B cell (primary cell): ENCODE measurements at regions not wholly inside any gene's neighbourhood (a gene's known extent, or its start where the extent isn't known, plus 50 kb on each side); places are given as distances from the start of the nearest gene placed in this dataset.

Source experiments
- ATAC-seq: fragments of 200-7000 bp; cut with Tn5 transposase; one replicate; pipeline ENCODE4 v1.10.0; 2021; ENCODE audit warnings: low read depth, mild to moderate bottlenecking, moderate number of reproducible peaks, moderate library complexity
- CTCF ChIA-PET: fragments of 350-600 bp; sonication (Branson Sonifier 250); formaldehyde crosslinking; loops from one replicate; lab custom pipeline; 2021; ENCODE audit warnings: antibody characterized with exemption, inconsistent platforms; lab: Charles Lee
- POLR2A ChIA-PET: fragments of 350-600 bp; sonication (Branson Sonifier 250); formaldehyde crosslinking; loops from one replicate; lab custom pipeline; 2021; ENCODE audit warnings: antibody characterized with exemption; lab: Charles Lee
- DNase-seq: peaks from one replicate; pipeline ENCODE4 v3.0.0; 2013
- H2AFZ ChIP-seq: 2 replicates; pipeline ENCODE4 v1.6.1; 2012; ENCODE audit warnings: mild to moderate bottlenecking, low read depth, low read length; ENCODE audit not compliant: insufficient read depth, poor library complexity, severe bottlenecking
- H3K27ac ChIP-seq, 2 donors: 1 replicate in 1 of 2; 2 replicates in 1 of 2; pipeline ENCODE4 v1.5.1; 2012 to 2013; ENCODE audit warnings: low read length in 2 of 2, mild to moderate bottlenecking in 2 of 2, moderate library complexity in 1 of 2
- H3K27me3 ChIP-seq, 4 experiments: fragments of 200-600 bp in 1 of 4; sonication (generic) in 1 of 4; replicated peaks in 1 of 4; 1 replicate in 2 of 4; 2 replicates in 2 of 4; pipeline versions ENCODE4 v1.6.1 to v1.7.0; 2013 to 2016; ENCODE audit warnings: low read length in 3 of 4, mild to moderate bottlenecking in 2 of 4, mixed read lengths in 1 of 4, moderate library complexity in 1 of 4; ENCODE audit not compliant: insufficient read depth in 4 of 4, control insufficient read depth in 3 of 4; ENCODE audit errors: control extremely low read depth in 1 of 4
- H3K36me3 ChIP-seq, 2 experiments: replicated peaks in 1 of 2; 1 replicate in 1 of 2; 2 replicates in 1 of 2; pipeline versions ENCODE4 v1.6.1 to v1.7.1; 2013; ENCODE audit warnings: low read length in 1 of 2; ENCODE audit not compliant: insufficient read depth in 2 of 2, control insufficient read depth in 1 of 2; ENCODE audit errors: control extremely low read depth in 1 of 2, extremely low read depth in 1 of 2
- H3K4me1 ChIP-seq, 2 donors: fragments of 200-600 bp in 1 of 2; sonication (generic) in 1 of 2; 1 replicate in 1 of 2; 2 replicates in 1 of 2; pipeline versions ENCODE4 v1.5.1 to v1.6.1; 2013 to 2017; ENCODE audit warnings: low read length in 2 of 2; ENCODE audit not compliant: control insufficient read depth in 2 of 2, insufficient read depth in 2 of 2
- H3K4me2 ChIP-seq: replicated peaks from 2 replicates; pipeline ENCODE3; 2012; ENCODE audit warnings: mild to moderate bottlenecking, low read depth, low read length; ENCODE audit not compliant: poor library complexity, severe bottlenecking
- H3K4me3 ChIP-seq, 5 experiments: fragments of 200-600 bp in 1 of 5; sonication (generic) in 1 of 5; 1 replicate in 3 of 5; 2 replicates in 2 of 5; pipeline versions ENCODE4 v1.5.1 to v1.7.0; 2011 to 2016; ENCODE audit warnings: low read length in 4 of 5, mild to moderate bottlenecking in 4 of 5, low read depth in 2 of 5, control low read depth in 1 of 5, moderate library complexity in 1 of 5; ENCODE audit not compliant: insufficient read depth in 1 of 5; ENCODE audit errors: control extremely low read depth in 1 of 5, extremely low read depth in 1 of 5
- H3K79me2 ChIP-seq: fragments of 200-600 bp; sonication (generic); one replicate; pipeline ENCODE4 v1.6.0; 2016; ENCODE audit warnings: low read length; ENCODE audit not compliant: control insufficient read depth, insufficient read depth
- H3K9ac ChIP-seq: fragments of 200-600 bp; sonication (generic); 2 replicates; pipeline ENCODE4 v1.6.1; 2017; ENCODE audit warnings: mild to moderate bottlenecking, low read length, moderate library complexity
- H3K9me3 ChIP-seq, 3 donors: one replicate each; pipeline versions ENCODE4 v1.6.1 to v1.7.1; 2013; ENCODE audit warnings: low read length in 2 of 3; ENCODE audit not compliant: control insufficient read depth in 2 of 3, insufficient read depth in 1 of 3; ENCODE audit errors: control extremely low read depth in 1 of 3
- H4K20me1 ChIP-seq: 2 replicates; pipeline ENCODE4 v1.6.0; 2012; ENCODE audit warnings: mild to moderate bottlenecking, low read length; ENCODE audit not compliant: insufficient read depth, control insufficient read depth, poor library complexity, severe bottlenecking
- H3K27ac Mint-ChIP-seq: one replicate; pipeline ENCODE4 v1.8.0; 2021; ENCODE audit warnings: mixed read lengths
- H3K27me3 Mint-ChIP-seq: one replicate; pipeline ENCODE4 v1.8.0; 2021; ENCODE audit warnings: mixed read lengths
- H3K4me1 Mint-ChIP-seq: one replicate; pipeline ENCODE4 v1.8.0; 2021; ENCODE audit warnings: mixed read lengths
- H3K4me3 Mint-ChIP-seq: one replicate; pipeline ENCODE4 v1.8.0; 2021; ENCODE audit warnings: mixed read lengths
- H3K9me3 Mint-ChIP-seq: one replicate; pipeline ENCODE4 v1.8.0; 2022; ENCODE audit warnings: mixed read lengths; ENCODE audit not compliant: insufficient read depth
- CTCF ChIP-seq: fragments of 200-600 bp; IDR thresholded peaks from one replicate; pipeline ENCODE4 v1.8.0; 2022; ENCODE audit warnings: antibody characterized with exemption, mild to moderate bottlenecking
- EZH2 ChIP-seq: IDR thresholded peaks from 2 replicates; pipeline ENCODE4 v1.6.1; 2012; ENCODE audit warnings: borderline replicate concordance, low read depth, mild to moderate bottlenecking, moderate library complexity, low read length; ENCODE audit not compliant: insufficient read depth, poor library complexity, severe bottlenecking
- WGBS: methylation state at CpG from one replicate; pipeline ENCODE4 v1.1.5; 2013; ENCODE audit warnings: missing lambda C conversion rate; ENCODE audit not compliant: insufficient coverage; 5-methylcytosine and 5-hydroxymethylcytosine counted together
- intact Hi-C: fragments of 100-400 bp; cut with micrococcal nuclease; formaldehyde crosslinking; loops from one replicate; pipeline ENCODE4 v1.10.0; 2022

GRCh38 chr5:89246252-89246651 is 363.3 kb upstream of the MEF2C start:
- no peak overlapping the region for H3K4me2 ChIP-seq
- DNase-seq, result no peak
- WGBS, result no CpG with 5 or more reads among the region's 3 CpGs

GRCh38 chr5:89243611-89244010 is 360.6 kb upstream of the MEF2C start:
- ATAC-seq (no peak), DNase-seq (no peak)
- Histone ChIP-seq H3K27ac (no peak overlapping the region), H3K9me3 (no peaks in the 10 kb centered on the region), H3K4me2 (no peak overlapping the region), H3K4me3 (no peak overlapping the region), H3K27me3 (no peaks in the 10 kb centered on the region), H3K4me1 (no peaks in the 10 kb centered on the region), H3K79me2 (no peaks in the 10 kb centered on the region), H4K20me1 (no peaks in the 10 kb centered on the region), H3K9ac (no peak overlapping the region), H2AFZ (no peak overlapping the region), H3K36me3 (no peaks in the 10 kb centered on the region)
- WGBS, result 93% methylated on average over 1 of the region's 1 CpG
- Mint-ChIP-seq H3K4me3 (no peak overlapping the region), H3K27ac (no peak overlapping the region), H3K27me3 (no peaks in the 10 kb centered on the region), H3K9me3 (no peaks in the 10 kb centered on the region), H3K4me1 (peaks cover 10% of the 10 kb centered on the region)
- ChIA-PET POLR2A (no interaction called here), CTCF (no interaction called here)
- intact Hi-C loops, result no loop called here
- no peak for TF ChIP-seq EZH2
- no peak for TF ChIP-seq CTCF

More at GRCh38 chr5:89246252-89246651, 363.3 kb upstream of the MEF2C start:
- Histone ChIP-seq H3K9me3 (no peaks in the 10 kb centered on the region), H3K9ac (no peak overlapping the region), H4K20me1 (no peaks in the 10 kb centered on the region), H3K27ac (no peak overlapping the region), H3K36me3 (no peaks in the 10 kb centered on the region), H3K79me2 (no peaks in the 10 kb centered on the region), H2AFZ (no peak overlapping the region), H3K4me1 (no peaks in the 10 kb centered on the region), H3K4me3 (no peak overlapping the region), H3K27me3 (no peaks in the 10 kb centered on the region)
- POLR2A ChIA-PET, result no interaction called here
- CTCF ChIA-PET, result no interaction called here
- Mint-ChIP-seq H3K4me1 (peaks cover 10% of the 10 kb centered on the region), H3K27me3 (no peaks in the 10 kb centered on the region), H3K27ac (no peak overlapping the region), H3K9me3 (no peaks in the 10 kb centered on the region), H3K4me3 (no peak overlapping the region)
- TF ChIP-seq CTCF, result no peak
- no peak for TF ChIP-seq EZH2
- no peak for ATAC-seq
- intact Hi-C loops, result no loop called here
